Tibial nerve (tissue), 4 donors: ENCODE measurements at regions not wholly inside any gene's neighbourhood (a gene's known extent, or its start where the extent isn't known, plus 50 kb on each side); places are given as distances from the start of the nearest gene placed in this dataset.

ENCODE experiments used
- CTCF ChIP-seq, 5 experiments: fragments of 200-600 bp in 3 of 5; fragments of 450-650 bp in 2 of 5; sonication (generic) in 3 of 5; IDR thresholded peaks; one replicate each; pipeline ENCODE4 v1.5.1; 2016 to 2019; ENCODE audit warnings: antibody characterized with exemption in 5 of 5, mild to moderate bottlenecking in 3 of 5, moderate library complexity in 2 of 5
- EP300 ChIP-seq, 2 donors: sonication (generic); formaldehyde crosslinking; IDR thresholded peaks; one replicate each; pipeline ENCODE4 v1.6.1; 2017; ENCODE audit warnings: antibody characterized with exemption in 2 of 2, mild to moderate bottlenecking in 1 of 2
- POLR2A ChIP-seq, 2 donors: fragments of 450-650 bp; IDR thresholded peaks; one replicate each; pipeline ENCODE4 v1.6.1; 2017; ENCODE audit warnings: antibody characterized with exemption in 2 of 2, mild to moderate bottlenecking in 2 of 2, moderate library complexity in 2 of 2

GRCh38 chr6:21438237-21438985 lies 155.1 kb upstream of the SOX4 start:
- TF ChIP-seq CTCF (IDR thresholded peaks at IDR 0.05) (no peak), EP300 (IDR thresholded peaks at IDR 0.05) (no peak), POLR2A (IDR thresholded peaks at IDR 0.05) (no peak)
